Kidney capillary endothelial cell (primary cell): ENCODE measurements at regions not wholly inside any gene's neighbourhood (a gene's known extent, or its start where the extent isn't known, plus 50 kb on each side); places are given as distances from the start of the nearest gene placed in this dataset.

Source experiments
- DNase-seq: peaks from one replicate; pipeline ENCODE4 v3.0.0-alpha.2; 2018; ENCODE audit warnings: low spot score

DNA sequence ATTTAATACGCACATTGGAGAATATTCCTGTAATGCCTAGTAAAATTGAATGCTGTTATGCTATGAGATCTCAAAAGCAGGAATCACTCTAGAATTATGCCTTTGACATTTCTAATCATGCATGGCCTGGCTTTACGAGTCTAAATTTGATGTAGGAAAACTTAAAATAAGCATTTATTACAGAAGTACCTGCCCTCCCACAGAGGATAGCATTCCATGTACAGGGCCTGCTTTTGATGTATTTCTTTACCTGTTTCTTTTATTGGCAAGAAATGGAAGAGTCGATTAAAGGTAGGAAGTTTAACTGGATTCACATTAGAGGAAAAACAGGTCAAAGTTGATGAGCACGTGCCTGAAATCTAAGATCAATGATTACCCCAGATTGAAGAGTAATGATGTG lies 219.5 kb downstream of the PCDH7 start:
- DNase-seq: no peak

- DNase-seq: no peak
These were observed 221.5 kb downstream of the PCDH7 start for GRCh38 chr4:30941641-30942040.

DNA sequence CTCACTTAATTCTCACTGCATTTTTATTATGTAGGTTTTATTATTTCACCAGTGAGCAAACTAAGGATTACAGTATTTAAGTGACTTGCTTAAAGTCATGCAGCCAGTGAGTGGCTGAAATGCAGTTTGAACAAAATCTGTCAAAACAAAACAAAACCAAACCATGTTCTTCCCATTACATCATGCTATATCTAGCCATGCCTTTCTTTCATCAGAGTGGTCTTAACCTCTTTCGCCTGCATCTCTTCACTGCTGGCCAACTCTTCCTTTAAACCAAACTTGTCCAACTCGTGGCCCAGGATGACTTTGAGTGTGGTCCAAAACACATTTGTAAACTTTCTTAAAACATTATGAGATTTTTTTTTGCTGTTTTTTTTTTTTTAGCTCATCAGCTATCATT lies 223.2 kb downstream of the PCDH7 start:
- DNase-seq: no peak

DNA sequence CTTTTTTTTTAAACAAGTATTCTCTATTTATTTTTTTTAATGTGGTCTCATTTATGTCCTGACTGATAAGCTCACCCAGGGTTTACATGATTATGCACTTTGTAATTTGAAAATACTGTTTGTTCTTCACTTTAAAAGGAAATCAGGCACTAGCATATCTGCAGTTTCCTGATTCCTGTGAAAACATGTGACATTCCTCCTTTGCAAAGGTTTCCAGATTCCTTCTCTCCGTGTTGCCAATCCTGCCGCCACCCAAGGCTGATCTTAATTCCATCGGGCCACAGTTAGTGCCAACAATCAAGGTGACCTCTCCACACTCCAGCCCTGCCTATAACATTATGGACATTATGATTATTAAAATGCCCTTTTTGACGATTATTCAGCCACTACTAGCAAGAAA lies 225.4 kb downstream of the PCDH7 start:
- no peak for DNase-seq

DNA sequence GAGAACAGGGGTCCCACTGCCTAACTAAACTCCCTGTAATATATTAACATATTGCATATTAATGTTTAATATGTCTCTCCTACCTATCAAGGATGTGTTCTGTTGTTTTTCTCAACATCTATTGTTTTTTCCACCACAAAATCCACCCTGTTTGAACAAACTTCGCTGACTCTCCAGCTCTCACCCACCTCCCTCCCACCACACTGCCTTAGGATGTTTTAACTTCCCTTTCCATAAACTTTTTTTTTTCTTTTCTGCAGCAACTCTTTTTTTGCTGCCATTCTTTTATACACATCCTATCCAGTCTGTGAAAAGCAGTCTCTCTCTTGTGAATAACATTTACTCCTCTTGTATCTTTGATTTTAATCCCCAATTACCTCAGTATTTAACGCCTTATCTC lies 226.1 kb downstream of the PCDH7 start:
- no peak for DNase-seq

- no peak for DNase-seq
These were observed 228.5 kb downstream of the PCDH7 start for GRCh38 chr4:30948653-30949052.

DNA sequence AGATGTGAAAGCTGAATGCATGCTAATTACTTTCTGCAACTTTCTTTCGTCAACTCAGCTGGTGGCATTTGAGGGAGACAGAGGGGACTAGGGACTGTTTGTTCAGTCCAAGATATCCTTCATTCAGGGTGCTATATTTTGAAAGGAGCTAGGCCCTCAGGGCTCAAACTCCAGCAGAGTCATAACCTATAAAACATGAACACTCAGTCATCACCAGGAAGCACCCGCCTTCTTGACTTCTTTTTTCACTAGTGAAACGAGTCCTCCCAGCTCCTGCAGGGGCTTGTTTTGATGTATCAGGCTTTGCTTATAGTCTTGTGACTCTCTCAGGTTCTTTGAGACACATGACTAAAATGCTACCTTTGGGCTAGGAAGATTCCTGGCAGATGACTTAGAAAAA lies 230.6 kb downstream of the PCDH7 start:
- DNase-seq: no peak

GRCh38 chr4:30952526-30953219 lies 232.5 kb downstream of the PCDH7 start:
- DNase-seq: no peak

- no peak for DNase-seq
These were observed 233.6 kb downstream of the PCDH7 start for GRCh38 chr4:30953799-30954198.

DNA sequence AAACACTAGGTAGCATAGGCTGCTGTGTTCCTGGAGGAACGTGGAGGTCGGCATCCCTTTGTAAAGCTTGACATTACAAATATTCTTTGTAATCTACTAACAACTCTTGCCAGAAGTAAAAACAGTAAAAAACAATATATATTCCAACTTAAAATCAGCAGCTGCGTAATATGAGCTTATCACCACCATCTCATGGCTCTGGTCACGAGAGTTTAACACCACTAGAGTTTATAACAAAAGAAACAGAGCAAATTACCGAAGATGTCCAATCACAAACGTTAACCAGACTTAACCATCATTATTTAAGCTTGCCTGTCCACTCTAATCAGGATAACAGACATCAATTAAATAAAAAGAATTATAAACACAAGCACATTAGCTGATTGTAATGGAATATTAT lies 236.7 kb downstream of the PCDH7 start:
- DNase-seq: no peak

DNA sequence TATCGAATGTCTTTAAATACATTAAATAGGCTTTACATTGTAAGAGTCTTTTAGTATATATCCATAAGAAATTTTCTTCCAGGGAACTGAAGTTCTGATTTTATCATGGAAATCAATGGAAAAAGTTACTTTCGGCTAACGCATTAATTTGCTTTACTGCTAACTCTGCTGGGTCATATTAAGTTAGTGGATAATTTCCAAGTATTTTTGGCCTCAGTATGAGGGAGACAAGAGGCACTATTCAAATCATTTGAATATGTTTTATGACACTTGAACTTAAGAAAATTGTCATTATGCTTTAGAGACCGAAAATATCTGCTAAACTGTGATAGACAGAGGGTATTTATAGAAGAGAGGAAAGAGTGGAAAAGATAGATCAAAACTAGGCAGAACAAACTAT lies 237.5 kb downstream of the PCDH7 start:
- no peak for DNase-seq

- no peak for DNase-seq
These were observed 239.8 kb downstream of the PCDH7 start for GRCh38 chr4:30959781-30960485.

DNA sequence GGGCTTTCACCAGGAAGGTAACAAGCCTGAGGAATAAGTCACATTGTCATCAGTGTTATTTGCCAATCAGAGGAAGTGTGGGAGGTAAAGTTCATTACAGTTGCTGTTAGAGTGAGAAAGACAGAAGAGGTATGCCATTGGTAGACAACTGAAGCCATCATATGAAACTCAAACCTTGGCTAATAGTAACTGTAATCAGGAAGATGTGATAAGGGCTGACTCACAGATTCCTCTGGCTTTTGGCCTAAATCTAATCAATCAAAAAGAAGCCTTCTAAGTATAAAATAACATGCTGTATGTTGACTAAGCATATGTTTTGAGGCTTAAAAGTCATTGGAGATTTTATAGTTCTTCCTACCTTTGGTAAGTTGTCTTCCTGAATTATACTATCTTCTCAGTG lies 242.8 kb downstream of the PCDH7 start:
- DNase-seq: no peak

DNA sequence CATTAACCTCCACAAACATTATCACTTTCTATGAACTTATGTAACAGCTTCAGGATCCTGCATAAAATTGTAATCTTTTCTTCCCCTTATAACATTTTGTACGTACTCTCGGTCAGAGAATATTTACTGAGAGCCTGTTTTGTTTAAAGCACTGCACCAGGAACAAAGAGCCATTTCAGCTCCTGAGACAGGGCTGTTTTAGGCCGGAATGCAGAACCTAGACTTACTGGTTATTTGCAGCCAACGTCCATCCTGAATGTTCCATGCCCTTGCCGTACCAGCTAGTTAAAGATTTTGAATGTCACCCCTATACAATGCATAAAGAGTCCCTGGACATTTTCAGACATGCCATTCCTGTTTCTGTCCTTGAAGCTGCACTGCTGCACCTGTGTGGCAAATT lies 248.8 kb downstream of the PCDH7 start:
- no peak for DNase-seq

DNA sequence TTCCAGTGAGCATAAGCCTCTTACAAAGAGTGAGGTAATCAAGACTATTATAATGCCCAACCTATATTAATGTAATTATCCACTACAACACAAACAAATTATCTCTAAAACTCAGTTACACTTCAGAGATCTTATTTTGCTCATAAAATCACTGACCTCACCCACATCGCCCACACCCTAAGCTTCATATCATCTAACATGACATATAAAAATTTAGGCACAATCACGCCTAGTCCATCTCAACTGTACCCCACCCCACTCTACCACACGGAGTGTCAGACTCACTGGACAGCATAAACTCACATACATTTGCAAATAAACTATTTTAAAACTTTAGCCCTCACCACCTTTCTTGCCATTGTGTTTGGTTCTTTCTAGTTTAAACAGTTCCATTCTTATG lies 252.4 kb downstream of the PCDH7 start:
- DNase-seq: no peak

DNA sequence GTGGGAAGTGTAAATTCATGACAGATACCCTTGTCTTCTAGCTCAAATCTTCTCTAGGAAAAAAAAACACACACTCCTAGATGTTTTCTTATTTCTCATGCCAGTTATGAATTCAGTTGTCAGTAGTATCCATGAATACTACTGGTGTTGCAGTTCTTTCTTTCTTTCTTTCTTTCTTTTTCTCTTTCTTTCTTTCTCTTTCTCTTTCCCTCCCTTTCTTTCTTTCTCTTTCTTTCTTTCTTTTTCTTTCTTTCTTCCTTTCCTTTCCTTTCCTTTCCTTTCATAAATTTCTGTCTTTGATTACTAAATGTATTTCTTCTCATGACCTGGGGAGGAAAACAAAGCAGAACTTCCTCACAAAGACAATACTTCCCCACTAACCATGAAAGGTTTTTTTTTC lies 253.8 kb downstream of the PCDH7 start:
- DNase-seq: no peak

DNA sequence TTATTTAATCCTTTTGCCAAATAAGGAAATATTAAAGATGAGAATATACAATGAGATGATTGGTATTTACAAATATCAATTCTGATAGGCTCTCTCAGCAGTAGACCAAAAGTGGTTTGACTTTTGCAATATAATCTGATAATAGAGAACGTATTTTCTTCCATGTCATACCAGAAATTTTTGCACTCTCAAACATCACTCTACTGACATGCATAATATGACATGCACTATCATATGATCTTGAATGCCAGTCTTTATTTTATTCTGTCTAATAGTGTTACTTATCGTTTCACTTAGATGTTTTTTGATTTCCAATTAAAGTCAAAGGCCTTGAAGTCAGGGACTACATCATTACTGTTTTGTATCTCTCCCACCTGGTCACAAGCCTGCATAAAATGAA lies 259.2 kb downstream of the PCDH7 start:
- DNase-seq: no peak

- no peak for DNase-seq
These were observed 269.3 kb downstream of the PCDH7 start for GRCh38 chr4:30989508-30989907.

GRCh38 chr4:30996841-30997240 lies 276.7 kb downstream of the PCDH7 start:
- no peak for DNase-seq

GRCh38 chr4:31005037-31005436 lies 284.9 kb downstream of the PCDH7 start:
- DNase-seq: no peak

GRCh38 chr4:31007858-31008257 lies 287.7 kb downstream of the PCDH7 start:
- no peak for DNase-seq

- no peak for DNase-seq
These were observed 289.8 kb downstream of the PCDH7 start for GRCh38 chr4:31009926-31010325.

DNA sequence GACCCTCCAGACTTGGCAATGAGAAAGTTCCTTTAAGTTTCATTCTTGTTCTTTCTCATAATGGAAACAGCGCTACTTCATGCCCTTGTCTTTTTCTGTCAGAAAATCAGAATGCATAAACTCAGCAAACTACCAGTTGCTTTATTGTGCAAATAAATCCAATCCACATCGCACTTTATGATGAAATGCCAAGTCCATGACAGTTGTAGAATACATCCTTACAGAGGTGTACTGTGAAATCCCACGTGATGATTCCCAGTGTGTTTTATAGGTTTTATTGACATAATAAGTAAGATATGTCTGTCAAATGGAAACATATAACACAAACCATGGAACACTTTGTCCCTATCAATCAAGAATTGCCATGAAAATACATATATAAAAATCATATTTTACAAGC lies 295.0 kb downstream of the PCDH7 start:
- DNase-seq: no peak
